HUES48 (cell line): ENCODE measurements at regions not wholly inside any gene's neighbourhood (a gene's known extent, or its start where the extent isn't known, plus 50 kb on each side); places are given as distances from the start of the nearest gene placed in this dataset.

Experiments
- H3K27ac ChIP-seq: one replicate; pipeline ENCODE4 v1.7.0; 2013; ENCODE audit warnings: low read depth, low read length, inconsistent platforms
- H3K27me3 ChIP-seq: 2 replicates; pipeline ENCODE4 v1.6.1; 2013; ENCODE audit warnings: mild to moderate bottlenecking, low read length; ENCODE audit not compliant: control insufficient read depth, insufficient read depth
- H3K36me3 ChIP-seq: 2 replicates; pipeline ENCODE4 v1.6.1; 2013; ENCODE audit warnings: low read length; ENCODE audit not compliant: control insufficient read depth, insufficient read depth
- H3K4me1 ChIP-seq: 2 replicates; pipeline ENCODE4 v1.6.1; 2013; ENCODE audit warnings: mild to moderate bottlenecking, low read length; ENCODE audit not compliant: control insufficient read depth, insufficient read depth
- H3K4me3 ChIP-seq: 2 replicates; pipeline ENCODE4 v1.5.1; 2013; ENCODE audit warnings: mild to moderate bottlenecking, low read depth, low read length
- H3K9ac ChIP-seq: 2 replicates; pipeline ENCODE4 v1.6.1; 2013; ENCODE audit warnings: mild to moderate bottlenecking, low read depth, low read length, moderate library complexity
- H3K9me3 ChIP-seq: 2 replicates; pipeline ENCODE4 v1.6.1; 2013; ENCODE audit warnings: low read length; ENCODE audit not compliant: control insufficient read depth, insufficient read depth

DNA sequence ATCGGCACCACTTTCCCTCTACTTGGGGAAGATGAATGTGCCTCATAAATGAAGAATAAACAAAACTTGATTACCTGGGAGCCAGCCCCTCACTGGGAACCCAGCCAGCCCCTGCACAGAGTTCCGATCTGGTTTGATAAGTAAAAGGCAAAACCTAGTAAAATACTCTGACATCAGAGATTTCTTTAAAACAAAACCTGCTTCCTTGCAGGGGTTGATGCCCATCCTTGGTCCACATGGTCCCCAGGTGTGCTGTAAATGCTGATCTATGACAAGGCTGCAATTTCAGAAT, 218.8 kb upstream of the APCDD1 start:
- Histone ChIP-seq H3K27me3 (no peaks in the 10 kb centered on the region), H3K9me3 (no peaks in the 10 kb centered on the region), H3K36me3 (no peaks in the 10 kb centered on the region), H3K27ac (no peak overlapping the region), H3K4me1 (no peaks in the 10 kb centered on the region), H3K4me3 (no peak overlapping the region), H3K9ac (no peak overlapping the region)

DNA sequence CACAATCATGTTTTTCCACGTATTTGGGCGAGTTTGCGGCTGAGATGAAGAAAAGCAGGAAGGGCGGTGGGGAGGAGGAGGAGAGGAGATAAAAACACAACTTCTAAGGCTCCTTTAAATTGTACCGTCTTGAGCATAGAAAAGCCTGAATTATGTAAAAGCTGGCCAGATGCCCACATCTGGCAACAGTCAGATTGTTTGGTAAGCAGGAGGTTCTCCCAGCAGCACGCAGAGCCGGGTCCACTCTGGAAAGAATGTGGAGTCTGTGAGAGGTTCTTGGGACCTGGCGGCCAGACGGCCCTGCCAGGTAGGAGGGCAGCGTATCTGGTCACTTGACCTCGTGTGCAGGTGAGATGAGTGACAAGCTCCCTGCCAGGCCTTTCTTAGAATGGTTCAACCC, 215.3 kb upstream of the APCDD1 start:
- no peak overlapping the region for H3K4me3 ChIP-seq
- no peak overlapping the region for H3K9ac ChIP-seq
- no peaks in the 10 kb centered on the region for H3K4me1 ChIP-seq
- no peak overlapping the region for H3K27ac ChIP-seq
- no peaks in the 10 kb centered on the region for H3K27me3 ChIP-seq
- H3K9me3 ChIP-seq = no peaks in the 10 kb centered on the region
- H3K36me3 ChIP-seq = no peaks in the 10 kb centered on the region

DNA sequence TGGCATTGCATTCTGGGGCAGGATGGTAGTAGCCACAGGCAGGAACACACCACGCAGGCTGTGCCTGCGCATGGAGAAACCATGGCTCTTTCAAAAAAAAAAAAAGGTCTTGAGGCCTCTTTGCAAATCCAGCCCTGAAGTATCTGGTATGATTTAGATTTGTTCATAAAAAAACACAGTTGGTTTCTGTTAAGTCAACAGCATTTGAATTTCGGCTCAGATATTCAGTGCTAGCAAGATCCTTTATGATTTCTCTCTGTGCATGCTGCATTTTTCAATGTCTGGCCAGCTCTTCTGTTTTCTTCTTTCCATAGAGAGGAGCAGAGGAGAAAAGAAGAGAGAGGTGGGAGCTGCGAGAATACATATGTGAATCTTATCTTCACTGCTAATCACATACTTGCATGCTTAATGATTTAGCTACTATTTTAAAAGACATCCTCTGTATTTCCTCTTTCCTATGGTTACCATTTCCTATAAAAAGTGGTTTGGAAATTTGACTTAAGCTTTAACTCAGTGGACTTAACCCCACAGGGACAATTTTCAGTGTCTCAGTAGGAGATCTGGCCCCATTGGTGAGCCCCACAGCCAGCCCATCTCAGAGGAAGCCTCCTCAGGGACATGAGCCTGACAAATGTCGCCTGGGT, 214.3 kb upstream of the APCDD1 start:
- Histone ChIP-seq H3K36me3 (no peaks in the 10 kb centered on the region), H3K4me1 (no peaks in the 10 kb centered on the region), H3K27ac (no peak overlapping the region), H3K9me3 (no peaks in the 10 kb centered on the region), H3K27me3 (no peaks in the 10 kb centered on the region), H3K9ac (no peak overlapping the region), H3K4me3 (no peak overlapping the region)

DNA sequence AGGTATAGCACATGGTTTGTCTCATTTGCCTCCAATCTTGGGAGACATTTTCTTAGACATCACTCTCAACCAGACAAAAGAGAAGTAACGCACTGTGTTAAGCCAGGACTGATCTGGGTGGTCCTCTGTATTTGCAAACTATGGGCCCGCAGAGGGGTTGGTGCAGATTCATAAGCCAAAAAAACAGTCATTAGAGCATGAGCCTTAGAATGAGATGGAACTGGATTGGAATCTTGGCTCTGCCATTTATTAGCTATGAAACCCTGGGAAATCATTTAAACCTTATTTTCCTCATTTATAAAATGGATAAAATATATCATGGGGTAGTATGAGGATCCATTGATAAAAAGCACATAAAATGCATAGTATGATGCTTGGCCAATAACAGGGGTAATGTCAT, 213.5 kb upstream of the APCDD1 start:
- H3K27me3 ChIP-seq = no peaks in the 10 kb centered on the region
- no peak overlapping the region for H3K27ac ChIP-seq
- H3K9me3 ChIP-seq = no peaks in the 10 kb centered on the region
- no peaks in the 10 kb centered on the region for H3K36me3 ChIP-seq
- no peak overlapping the region for H3K4me3 ChIP-seq
- no peaks in the 10 kb centered on the region for H3K4me1 ChIP-seq
- H3K9ac ChIP-seq = no peak overlapping the region

DNA sequence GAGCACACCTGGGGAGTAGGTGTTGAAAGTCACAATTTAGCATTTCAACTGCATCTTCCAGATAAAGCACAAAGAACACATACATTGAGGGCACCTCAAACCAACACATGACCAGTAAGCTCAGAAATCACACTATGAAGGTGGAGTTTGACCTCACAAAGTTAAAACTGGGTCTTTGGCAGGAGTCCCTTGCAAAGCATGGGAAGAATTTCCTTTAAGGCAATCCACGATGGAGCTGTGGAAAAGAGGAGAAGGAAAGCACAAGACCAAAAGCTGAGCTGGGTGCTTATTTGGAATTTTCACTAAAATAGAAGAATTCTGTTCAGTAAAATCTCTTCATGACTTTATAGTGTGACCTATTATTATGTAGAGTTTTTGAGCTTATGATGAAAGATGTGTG, 212.9 kb upstream of the APCDD1 start:
- no peak overlapping the region for H3K9ac ChIP-seq
- H3K27ac ChIP-seq = no peak overlapping the region
- no peak overlapping the region for H3K4me3 ChIP-seq
- no peaks in the 10 kb centered on the region for H3K27me3 ChIP-seq
- H3K4me1 ChIP-seq = no peaks in the 10 kb centered on the region
- H3K9me3 ChIP-seq = no peaks in the 10 kb centered on the region
- no peaks in the 10 kb centered on the region for H3K36me3 ChIP-seq

DNA sequence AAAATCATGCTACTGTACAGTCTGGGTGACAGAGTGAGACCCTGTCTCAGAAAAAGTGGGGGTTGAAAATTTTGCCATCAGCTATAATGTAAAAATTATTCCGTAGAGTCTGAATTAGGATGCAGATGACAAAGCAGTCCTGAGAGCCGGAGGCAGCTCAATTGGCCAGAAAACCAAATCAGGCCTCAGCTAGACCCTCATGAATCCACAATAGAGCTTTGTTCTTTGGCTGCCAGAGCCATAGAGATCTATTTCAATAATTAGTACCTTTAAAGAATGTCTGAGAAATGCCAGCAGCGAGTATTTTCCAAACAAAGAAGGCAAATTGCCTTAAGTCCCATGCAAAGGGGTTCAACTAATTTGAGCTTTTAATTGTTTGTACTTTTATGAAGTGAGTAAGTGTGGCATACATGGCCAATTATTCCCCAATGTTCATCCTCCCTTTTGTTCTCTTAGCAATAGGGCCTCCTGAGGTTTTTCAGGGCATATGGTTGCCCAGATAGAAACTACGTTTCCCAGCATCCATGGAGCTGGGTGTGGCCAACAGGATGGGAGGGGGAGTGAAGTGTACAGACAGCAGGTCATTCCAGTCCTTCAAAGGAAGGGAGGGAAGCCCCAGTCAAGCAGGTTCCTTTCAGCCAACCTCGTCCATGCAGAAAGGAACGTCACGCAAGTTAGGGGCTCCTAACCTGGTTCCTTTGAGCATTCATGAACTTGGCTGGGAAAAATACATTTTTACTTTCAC, 211.3 kb upstream of the APCDD1 start:
- H3K27me3 ChIP-seq = no peaks in the 10 kb centered on the region
- no peaks in the 10 kb centered on the region for H3K36me3 ChIP-seq
- no peaks in the 10 kb centered on the region for H3K4me1 ChIP-seq
- no peak overlapping the region for H3K27ac ChIP-seq
- H3K9me3 ChIP-seq = no peaks in the 10 kb centered on the region
- no peak overlapping the region for H3K9ac ChIP-seq
- no peak overlapping the region for H3K4me3 ChIP-seq

DNA sequence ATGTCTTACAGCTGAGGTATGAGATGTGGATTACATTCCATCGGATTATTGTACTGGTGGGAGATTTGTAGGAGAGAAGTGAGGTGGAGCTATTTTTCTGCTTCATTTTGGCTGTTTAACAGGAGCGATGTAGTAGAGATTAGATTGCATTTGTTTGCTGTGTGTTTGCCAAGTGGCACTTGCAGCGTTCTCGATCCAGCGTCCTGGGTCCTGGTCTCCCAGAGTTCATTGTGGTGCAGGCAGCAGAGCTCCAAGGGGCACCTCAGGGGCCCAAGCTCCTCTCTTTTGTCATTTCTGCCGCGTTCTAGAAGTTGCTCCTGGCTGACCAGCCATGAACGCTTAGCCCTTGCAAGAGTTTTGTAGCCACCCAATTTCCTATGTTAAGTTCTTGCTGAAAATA, 210.1 kb upstream of the APCDD1 start:
- Histone ChIP-seq H3K4me1 (no peaks in the 10 kb centered on the region), H3K27me3 (no peaks in the 10 kb centered on the region), H3K36me3 (no peaks in the 10 kb centered on the region), H3K9ac (no peak overlapping the region), H3K27ac (no peak overlapping the region), H3K9me3 (no peaks in the 10 kb centered on the region), H3K4me3 (no peak overlapping the region)

DNA sequence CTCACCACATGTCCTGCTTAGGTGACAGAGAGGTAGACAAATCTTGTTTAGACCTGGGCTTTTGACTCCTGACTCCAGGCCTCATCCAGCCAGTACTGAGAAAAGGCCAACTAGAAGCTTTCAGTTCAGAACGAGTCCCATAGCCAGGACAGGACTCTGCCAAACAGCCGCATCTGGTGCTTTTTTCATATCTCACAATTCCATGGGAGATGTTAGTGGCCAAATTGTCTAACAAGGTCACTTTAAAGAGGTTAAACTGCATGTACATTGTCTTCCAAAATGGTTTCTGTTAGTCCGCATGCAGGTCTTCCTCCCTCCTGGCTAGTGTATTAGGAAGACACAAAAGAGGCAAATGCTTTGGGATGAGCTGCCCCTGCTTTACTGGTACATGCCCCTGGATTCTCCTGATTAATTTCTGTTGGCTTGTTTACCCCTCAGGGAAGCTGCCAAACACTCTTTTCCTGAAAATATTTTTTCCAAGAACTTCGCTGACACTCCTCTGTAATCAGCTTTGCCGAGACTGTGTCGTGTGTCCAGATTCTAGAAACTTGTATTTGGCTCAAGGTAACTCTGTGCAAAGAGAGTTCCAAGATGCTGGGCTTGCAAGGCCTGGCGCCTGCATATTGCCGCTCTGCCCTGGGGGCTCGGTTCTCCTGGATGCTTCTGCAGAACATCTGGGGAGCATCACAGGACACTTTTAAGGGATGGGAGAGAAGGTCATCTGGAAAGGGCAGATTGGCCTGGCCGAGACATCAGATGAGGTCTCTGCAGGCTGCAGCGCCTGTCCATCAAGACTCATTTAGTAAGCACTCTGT, 209.2 kb upstream of the APCDD1 start:
- Histone ChIP-seq H3K4me3 (no peak overlapping the region), H3K4me1 (no peaks in the 10 kb centered on the region), H3K9me3 (no peaks in the 10 kb centered on the region), H3K27ac (no peak overlapping the region), H3K36me3 (no peaks in the 10 kb centered on the region), H3K27me3 (no peaks in the 10 kb centered on the region), H3K9ac (no peak overlapping the region)

DNA sequence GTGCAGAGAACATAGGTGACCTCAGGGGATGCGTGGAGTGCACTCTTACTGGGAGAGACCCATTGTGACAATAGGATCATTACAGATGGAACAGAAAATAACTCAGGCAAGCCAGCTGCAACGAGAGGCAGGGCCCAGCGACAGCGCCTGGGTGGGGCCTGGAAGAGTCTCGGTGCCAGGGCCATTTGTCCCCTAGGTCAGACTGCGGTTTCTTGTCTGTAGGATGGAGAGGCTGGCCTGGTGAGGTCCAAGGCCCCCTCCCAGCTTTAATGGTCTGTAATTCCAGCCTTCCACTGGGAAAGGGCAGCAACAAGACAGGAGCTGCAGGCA, 208.6 kb upstream of the APCDD1 start:
- Histone ChIP-seq H3K27ac (no peak overlapping the region), H3K27me3 (no peaks in the 10 kb centered on the region), H3K36me3 (no peaks in the 10 kb centered on the region), H3K9me3 (no peaks in the 10 kb centered on the region), H3K4me3 (no peak overlapping the region), H3K9ac (no peak overlapping the region), H3K4me1 (no peaks in the 10 kb centered on the region)

DNA sequence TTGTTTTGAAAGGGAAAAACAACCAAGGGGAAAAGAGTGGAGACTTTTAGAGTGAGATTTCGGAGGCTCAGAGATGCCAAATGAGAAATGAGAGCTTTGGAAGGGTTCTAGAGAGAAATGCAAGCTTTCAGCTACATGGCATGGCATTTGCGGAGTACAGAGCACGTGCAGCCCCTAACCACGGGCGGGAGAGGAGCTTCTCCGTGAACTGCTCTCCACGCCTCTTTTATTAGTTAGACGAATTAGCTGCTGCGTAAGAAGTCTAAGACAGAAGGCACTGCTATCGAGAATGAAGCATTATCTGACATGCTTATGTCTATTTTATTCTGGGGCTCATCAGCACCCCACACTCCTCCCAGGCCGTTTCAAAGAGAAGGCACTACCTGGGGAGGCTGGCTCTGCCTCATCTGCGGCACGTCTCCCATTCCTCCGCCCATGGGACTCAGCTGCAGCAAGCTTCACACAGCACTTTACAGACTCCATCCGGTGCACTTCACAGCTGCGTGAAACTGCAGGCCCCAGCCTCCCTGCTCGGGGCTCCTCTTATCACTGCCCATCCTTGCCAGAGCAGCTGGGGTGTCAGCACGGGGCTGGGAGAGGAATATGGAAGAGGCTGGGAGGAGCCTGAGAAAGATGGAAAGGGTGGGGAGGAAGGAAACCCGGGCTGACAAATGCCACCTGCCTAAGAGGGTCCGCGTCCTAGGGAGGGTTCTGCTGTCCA, 207.3 kb upstream of the APCDD1 start:
- no peak overlapping the region for H3K4me3 ChIP-seq
- H3K9me3 ChIP-seq = no peaks in the 10 kb centered on the region
- H3K27ac ChIP-seq = no peak overlapping the region
- H3K27me3 ChIP-seq = no peaks in the 10 kb centered on the region
- H3K36me3 ChIP-seq = no peaks in the 10 kb centered on the region
- no peak overlapping the region for H3K9ac ChIP-seq
- H3K4me1 ChIP-seq = no peaks in the 10 kb centered on the region

DNA sequence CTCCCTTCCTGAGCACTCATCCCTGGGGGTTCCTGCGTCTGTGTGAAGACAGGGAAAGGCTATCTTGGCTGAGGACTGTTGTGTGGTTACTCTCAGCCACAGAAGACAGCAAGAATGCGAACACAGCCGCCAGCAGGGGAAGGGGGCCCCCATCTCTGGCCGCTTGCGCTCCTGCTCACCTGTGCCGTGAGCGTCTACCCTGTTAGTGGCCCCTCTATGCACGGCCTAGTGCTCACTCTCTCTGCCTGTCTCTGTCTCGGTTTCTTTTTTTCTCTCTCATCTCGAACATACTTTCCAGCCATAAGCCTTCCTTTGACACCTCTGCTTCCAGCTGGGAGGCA, 206.7 kb upstream of the APCDD1 start:
- Histone ChIP-seq H3K27ac (no peak overlapping the region), H3K4me1 (no peaks in the 10 kb centered on the region), H3K4me3 (no peak overlapping the region), H3K36me3 (no peaks in the 10 kb centered on the region), H3K9me3 (no peaks in the 10 kb centered on the region), H3K27me3 (no peaks in the 10 kb centered on the region), H3K9ac (no peak overlapping the region)
